Loucy (cell line): ENCODE measurements at regions not wholly inside any gene's neighbourhood (a gene's known extent, or its start where the extent isn't known, plus 50 kb on each side); places are given as distances from the start of the nearest gene placed in this dataset.

ENCODE experiments used
- H2AFZ ChIP-seq: fragments of 200-600 bp; sonication (generic); 2 replicates; pipeline ENCODE4 v1.6.0; 2016; ENCODE audit warnings: antibody characterized with exemption, mild to moderate bottlenecking, low read length, moderate library complexity
- H3F3A ChIP-seq: fragments of 200-600 bp; 2 replicates; pipeline ENCODE4 v1.6.0; 2016; ENCODE audit warnings: antibody characterized with exemption, low read depth, mild to moderate bottlenecking
- H3K27me3 ChIP-seq: fragments of 200-600 bp; sonication (generic); 2 replicates; pipeline ENCODE4 v1.6.1; 2014; ENCODE audit warnings: low read length, mild to moderate bottlenecking; ENCODE audit not compliant: insufficient read depth, poor library complexity, severe bottlenecking
- H3K36me3 ChIP-seq: fragments of 200-600 bp; sonication (generic); 2 replicates; pipeline ENCODE4 v1.6.1; 2016; ENCODE audit warnings: low read length; ENCODE audit not compliant: insufficient read depth
- H3K4me1 ChIP-seq: fragments of 200-600 bp; sonication (generic); 2 replicates; pipeline ENCODE4 v1.5.1; 2014; ENCODE audit warnings: low read length, mild to moderate bottlenecking; ENCODE audit not compliant: insufficient read depth, poor library complexity, severe bottlenecking
- H3K4me2 ChIP-seq: fragments of 200-600 bp; sonication (generic); 2 replicates; pipeline ENCODE4 v1.6.0; 2014; ENCODE audit warnings: antibody characterized with exemption, low read length, low read depth, mild to moderate bottlenecking; ENCODE audit not compliant: poor library complexity, severe bottlenecking
- H3K4me3 ChIP-seq: fragments of 200-600 bp; sonication (generic); 2 replicates; pipeline ENCODE4 v1.5.1; 2014; ENCODE audit warnings: low read length, mild to moderate bottlenecking, mixed read lengths; ENCODE audit not compliant: poor library complexity, severe bottlenecking
- H3K79me2 ChIP-seq: fragments of 200-600 bp; sonication (generic); 2 replicates; pipeline ENCODE4 v1.6.1; 2014; ENCODE audit warnings: low read length; ENCODE audit not compliant: insufficient read depth
- H3K9ac ChIP-seq: fragments of 200-600 bp; sonication (generic); 2 replicates; pipeline ENCODE4 v1.6.0; 2014; ENCODE audit warnings: mild to moderate bottlenecking, low read depth, low read length, moderate library complexity; ENCODE audit not compliant: poor library complexity, severe bottlenecking
- H3K9me2 ChIP-seq: fragments of 200-600 bp; sonication (generic); replicated peaks from 2 replicates; pipeline ENCODE4 v1.6.1; 2016; ENCODE audit warnings: low read depth, low read length, mixed read lengths
- H3K9me3 ChIP-seq: fragments of 200-600 bp; sonication (generic); 2 replicates; pipeline ENCODE4 v1.6.1; 2014; ENCODE audit warnings: mild to moderate bottlenecking, antibody characterized with exemption, low read length, low read depth; ENCODE audit not compliant: insufficient read depth
- H4K20me1 ChIP-seq: fragments of 200-600 bp; sonication (generic); 2 replicates; pipeline ENCODE4 v1.6.0; 2014; ENCODE audit warnings: antibody characterized with exemption, low read length, mild to moderate bottlenecking; ENCODE audit not compliant: insufficient read depth, poor library complexity, severe bottlenecking
- CTCF ChIP-seq: fragments of 200-600 bp; sonication (generic); conservative IDR thresholded peaks from 2 replicates; pipeline ENCODE4 v1.5.1; 2014; ENCODE audit warnings: mild to moderate bottlenecking, antibody characterized with exemption, low read length
- EZH2phosphoT487 ChIP-seq: fragments of 200-600 bp; IDR thresholded peaks from 2 replicates; pipeline ENCODE4 v1.6.1; 2018; ENCODE audit warnings: antibody characterized with exemption, mild to moderate bottlenecking, moderate library complexity, borderline replicate concordance

- Histone ChIP-seq H3K36me3 (no peaks in the 10 kb centered on the region), H2AFZ (no peak overlapping the region), H3K79me2 (no peaks in the 10 kb centered on the region), H3K9me3 (no peaks in the 10 kb centered on the region), H4K20me1 (no peaks in the 10 kb centered on the region), H3K9me2 (no peaks in the 10 kb centered on the region), H3K4me1 (no peaks in the 10 kb centered on the region), H3K27me3 (no peaks in the 10 kb centered on the region), H3F3A (no peaks in the 10 kb centered on the region), H3K4me3 (no peak overlapping the region), H3K4me2 (no peak overlapping the region), H3K9ac (no peak overlapping the region)
- TF ChIP-seq CTCF (no peak), EZH2phosphoT487 (no peak)
Measured at GRCh38 chr5:29239606-29240005, 1953.9 kb upstream of the CDH6 start.

- Histone ChIP-seq H4K20me1 (no peaks in the 10 kb centered on the region), H3K4me2 (no peak overlapping the region), H3F3A (no peaks in the 10 kb centered on the region), H3K27me3 (no peaks in the 10 kb centered on the region), H3K79me2 (no peaks in the 10 kb centered on the region), H3K9ac (no peak overlapping the region), H3K36me3 (no peaks in the 10 kb centered on the region), H2AFZ (no peak overlapping the region), H3K4me3 (no peak overlapping the region), H3K4me1 (no peaks in the 10 kb centered on the region), H3K9me2 (no peaks in the 10 kb centered on the region), H3K9me3 (no peaks in the 10 kb centered on the region)
- TF ChIP-seq EZH2phosphoT487: no peak
- no peak for TF ChIP-seq CTCF
Measured at GRCh38 chr5:29238115-29238514, 1955.4 kb upstream of the CDH6 start.

GRCh38 chr5:29231154-29231553 lies 1962.3 kb upstream of the CDH6 start:
- no peak overlapping the region for H3K4me2 ChIP-seq
- H3K9ac ChIP-seq: no peak overlapping the region
- H4K20me1 ChIP-seq: no peaks in the 10 kb centered on the region
- H3K36me3 ChIP-seq: no peaks in the 10 kb centered on the region
- TF ChIP-seq EZH2phosphoT487 (no peak), CTCF (no peak)
- H3F3A ChIP-seq: no peaks in the 10 kb centered on the region
- H3K27me3 ChIP-seq: no peaks in the 10 kb centered on the region
- no peaks in the 10 kb centered on the region for H3K9me3 ChIP-seq
- no peaks in the 10 kb centered on the region for H3K4me1 ChIP-seq
- no peak overlapping the region for H3K4me3 ChIP-seq
- no peaks in the 10 kb centered on the region for H3K79me2 ChIP-seq
- no peak overlapping the region for H2AFZ ChIP-seq
- H3K9me2 ChIP-seq: 0 out of 2 replicates have a peak, but pooled peaks cover 5% of the 10 kb centered on the region
